ENCODE measurements at regions not wholly inside any gene's neighbourhood (a gene's known extent, or its start where the extent isn't known, plus 50 kb on each side); places are given as distances from the start of the nearest gene placed in this dataset.

DNA sequence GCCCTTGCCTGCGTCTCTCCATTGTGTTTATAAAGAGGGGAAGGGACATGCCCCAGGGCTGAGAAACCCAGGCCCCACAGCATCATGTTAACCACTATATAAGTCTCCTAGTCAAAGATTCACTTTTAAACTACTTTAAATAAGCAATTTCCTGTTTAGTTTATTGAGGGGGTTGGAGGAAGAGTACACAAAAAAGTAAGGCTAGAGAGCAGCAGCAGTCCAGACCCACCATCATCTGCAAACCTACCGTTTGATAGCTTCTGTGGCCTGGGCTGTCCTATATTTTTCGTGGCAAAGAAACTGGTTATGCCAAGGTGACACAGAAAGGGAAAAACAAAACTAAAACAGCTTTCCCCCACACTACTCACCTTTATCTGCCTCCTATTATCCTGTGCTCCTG lies 646.1 kb downstream of the IRS1 start (continued):
- TF ChIP-seq, protein P1, sequence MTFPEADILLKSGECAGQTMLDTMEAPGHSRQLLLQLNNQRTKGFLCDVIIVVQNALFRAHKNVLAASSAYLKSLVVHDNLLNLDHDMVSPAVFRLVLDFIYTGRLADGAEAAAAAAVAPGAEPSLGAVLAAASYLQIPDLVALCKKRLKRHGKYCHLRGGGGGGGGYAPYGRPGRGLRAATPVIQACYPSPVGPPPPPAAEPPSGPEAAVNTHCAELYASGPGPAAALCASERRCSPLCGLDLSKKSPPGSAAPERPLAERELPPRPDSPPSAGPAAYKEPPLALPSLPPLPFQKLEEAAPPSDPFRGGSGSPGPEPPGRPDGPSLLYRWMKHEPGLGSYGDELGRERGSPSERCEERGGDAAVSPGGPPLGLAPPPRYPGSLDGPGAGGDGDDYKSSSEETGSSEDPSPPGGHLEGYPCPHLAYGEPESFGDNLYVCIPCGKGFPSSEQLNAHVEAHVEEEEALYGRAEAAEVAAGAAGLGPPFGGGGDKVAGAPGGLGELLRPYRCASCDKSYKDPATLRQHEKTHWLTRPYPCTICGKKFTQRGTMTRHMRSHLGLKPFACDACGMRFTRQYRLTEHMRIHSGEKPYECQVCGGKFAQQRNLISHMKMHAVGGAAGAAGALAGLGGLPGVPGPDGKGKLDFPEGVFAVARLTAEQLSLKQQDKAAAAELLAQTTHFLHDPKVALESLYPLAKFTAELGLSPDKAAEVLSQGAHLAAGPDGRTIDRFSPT (tag by site-specific recombination; IDR thresholded peaks at IDR 0.05), result no peak
- TF ChIP-seq ZNF157 (tag by site-specific recombination; IDR thresholded peaks at IDR 0.05), result no peak
- TF ChIP-seq TCF7L2 (IDR thresholded peaks at IDR 0.05; ENCODE audit: borderline replicate concordance, low read depth, low read length), result no peak
- TF ChIP-seq ZNF48 (tag by site-specific recombination; IDR thresholded peaks at IDR 0.05), result no peak
- no peak for TF ChIP-seq ZNF677 (tag by site-specific recombination; IDR thresholded peaks at IDR 0.05)
- TF ChIP-seq ZNF214 (tag by site-specific recombination; IDR thresholded peaks at IDR 0.05; ENCODE audit: borderline replicate concordance), result no peak
- TF ChIP-seq ZNF121 (tag by site-specific recombination; IDR thresholded peaks at IDR 0.05), result no peak

DNA sequence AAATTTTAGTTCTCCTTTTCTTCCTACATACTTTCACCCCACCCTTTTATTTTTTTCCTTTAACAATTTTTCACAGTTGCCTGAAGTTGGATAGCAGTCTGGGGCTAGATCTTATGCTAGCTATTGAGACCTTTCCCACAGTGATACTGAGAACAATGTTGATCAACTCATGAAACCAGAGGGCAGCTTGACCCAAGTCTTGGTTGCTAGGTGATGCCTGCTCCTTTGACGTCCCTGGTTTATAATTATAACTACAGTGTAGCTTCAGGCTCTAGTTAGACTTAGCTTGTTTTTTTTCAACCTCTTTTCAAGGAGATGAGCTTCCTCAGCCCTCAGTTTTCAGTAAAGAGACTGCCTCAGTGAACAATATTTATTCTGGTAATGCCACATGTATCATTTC lies 648.5 kb downstream of the IRS1 start:
- H3K9me3 ChIP-seq (ENCODE audit: control insufficient read depth, insufficient read depth, low read depth, low read length), result no peaks in the 10 kb centered on the region
- no peak for TF ChIP-seq ZNF664 (tag by site-specific recombination; IDR thresholded peaks at IDR 0.05)
- H3K36me3 ChIP-seq (ENCODE audit: control insufficient read depth in 2 of 2, insufficient read depth in 1 of 2, low read length in 2 of 2), result no peaks in the 10 kb centered on the region
- ChIA-PET CTCF (interaction anchor here (1.1 kb wide), 1 partner anchor 98 kb away, joined by 4 read pairs; no protein-coding TSS in a partner anchor), POLR2A (no interaction called here)
- no peak overlapping the region for H3K27ac ChIP-seq (ENCODE audit: extremely low read depth, low read depth, low read length)
- no peaks in the 10 kb centered on the region for H3K4me1 ChIP-seq (ENCODE audit: control insufficient read depth, insufficient read depth, low read length)
- no peak overlapping the region for H3K4me3 ChIP-seq (ENCODE audit: low read depth, low read length)

DNA sequence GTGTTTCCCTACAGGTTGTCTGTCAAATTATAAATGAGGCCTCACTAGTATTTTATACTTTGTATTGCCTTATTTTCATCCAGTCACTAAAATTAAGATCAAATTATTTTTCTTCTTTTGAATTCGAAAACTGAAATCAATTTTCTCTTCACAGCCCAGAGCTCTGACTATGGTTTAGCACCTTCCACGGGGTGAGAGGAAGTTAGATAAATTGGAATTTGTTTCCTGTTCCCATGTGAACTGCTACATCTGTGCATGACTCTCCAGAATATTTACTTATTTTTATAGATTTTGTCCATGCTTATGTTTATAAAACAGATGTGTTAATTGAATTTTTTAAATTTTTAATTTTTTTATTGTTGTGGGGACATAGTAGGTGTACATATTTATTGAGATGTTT lies 656.5 kb downstream of the IRS1 start:
- H3K27ac ChIP-seq (ENCODE audit: extremely low read depth, low read depth, low read length), result no peak overlapping the region
- TF ChIP-seq ZNF175 (tag by site-specific recombination; IDR thresholded peaks at IDR 0.05), result no peak
- TF ChIP-seq ZNF223 (tag by site-specific recombination; IDR thresholded peaks at IDR 0.05), result no peak
- TF ChIP-seq, protein P2, sequence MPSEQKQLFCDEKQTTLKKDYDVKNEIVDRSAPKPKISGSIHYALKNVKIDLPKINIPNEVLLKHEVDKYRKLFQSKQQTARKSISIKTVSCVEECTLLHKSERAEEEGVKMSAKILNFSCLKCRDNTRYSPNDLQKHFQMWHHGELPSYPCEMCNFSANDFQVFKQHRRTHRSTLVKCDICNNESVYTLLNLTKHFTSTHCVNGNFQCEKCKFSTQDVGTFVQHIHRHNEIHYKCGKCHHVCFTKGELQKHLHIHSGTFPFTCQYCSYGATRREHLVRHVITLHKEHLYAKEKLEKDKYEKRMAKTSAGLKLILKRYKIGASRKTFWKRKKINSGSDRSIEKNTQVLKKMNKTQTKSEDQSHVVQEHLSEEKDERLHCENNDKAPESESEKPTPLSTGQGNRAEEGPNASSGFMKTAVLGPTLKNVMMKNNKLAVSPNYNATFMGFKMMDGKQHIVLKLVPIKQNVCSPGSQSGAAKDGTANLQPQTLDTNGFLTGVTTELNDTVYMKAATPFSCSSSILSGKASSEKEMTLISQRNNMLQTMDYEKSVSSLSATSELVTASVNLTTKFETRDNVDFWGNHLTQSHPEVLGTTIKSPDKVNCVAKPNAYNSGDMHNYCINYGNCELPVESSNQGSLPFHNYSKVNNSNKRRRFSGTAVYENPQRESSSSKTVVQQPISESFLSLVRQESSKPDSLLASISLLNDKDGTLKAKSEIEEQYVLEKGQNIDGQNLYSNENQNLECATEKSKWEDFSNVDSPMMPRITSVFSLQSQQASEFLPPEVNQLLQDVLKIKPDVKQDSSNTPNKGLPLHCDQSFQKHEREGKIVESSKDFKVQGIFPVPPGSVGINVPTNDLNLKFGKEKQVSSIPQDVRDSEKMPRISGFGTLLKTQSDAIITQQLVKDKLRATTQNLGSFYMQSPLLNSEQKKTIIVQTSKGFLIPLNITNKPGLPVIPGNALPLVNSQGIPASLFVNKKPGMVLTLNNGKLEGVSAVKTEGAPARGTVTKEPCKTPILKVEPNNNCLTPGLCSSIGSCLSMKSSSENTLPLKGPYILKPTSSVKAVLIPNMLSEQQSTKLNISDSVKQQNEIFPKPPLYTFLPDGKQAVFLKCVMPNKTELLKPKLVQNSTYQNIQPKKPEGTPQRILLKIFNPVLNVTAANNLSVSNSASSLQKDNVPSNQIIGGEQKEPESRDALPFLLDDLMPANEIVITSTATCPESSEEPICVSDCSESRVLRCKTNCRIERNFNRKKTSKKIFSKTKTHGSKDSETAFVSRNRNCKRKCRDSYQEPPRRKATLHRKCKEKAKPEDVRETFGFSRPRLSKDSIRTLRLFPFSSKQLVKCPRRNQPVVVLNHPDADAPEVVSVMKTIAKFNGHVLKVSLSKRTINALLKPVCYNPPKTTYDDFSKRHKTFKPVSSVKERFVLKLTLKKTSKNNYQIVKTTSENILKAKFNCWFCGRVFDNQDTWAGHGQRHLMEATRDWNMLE (tag by site-specific recombination; conservative IDR thresholded peaks at IDR 0.05; ENCODE audit: low read depth), result no peak
- CTCF ChIA-PET, result no interaction called here

DNA sequence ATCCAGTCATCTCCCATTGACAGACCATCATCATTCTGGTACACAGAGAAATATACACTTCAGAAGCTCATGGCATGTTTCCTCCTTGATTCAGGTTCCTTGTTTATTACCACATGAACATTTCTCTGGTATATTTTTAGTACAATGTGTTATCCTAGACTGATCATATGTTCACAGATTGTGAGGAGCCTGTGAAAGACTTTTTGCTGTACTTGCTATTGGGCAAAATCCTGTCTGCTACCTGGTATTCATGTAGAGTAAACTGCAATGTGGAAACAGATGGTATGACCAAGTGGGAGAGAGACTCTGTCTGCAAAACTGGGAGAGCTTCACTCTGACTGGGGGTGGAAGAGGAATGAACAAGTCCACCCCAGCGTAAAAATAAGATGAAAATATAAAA lies 657.2 kb downstream of the IRS1 start:
- TF ChIP-seq ZNF843 (tag by site-specific recombination; IDR thresholded peaks at IDR 0.05) (no peak), ZNF221 (tag by site-specific recombination; IDR thresholded peaks at IDR 0.05; ENCODE audit: borderline replicate concordance) (no peak), ZNF266 (tag by site-specific recombination; IDR thresholded peaks at IDR 0.05; ENCODE audit: low read depth) (no peak), BCL11A (tag by site-specific recombination; IDR thresholded peaks at IDR 0.05; ENCODE audit: low read depth) (no peak)
- TF ChIP-seq, protein P3, sequence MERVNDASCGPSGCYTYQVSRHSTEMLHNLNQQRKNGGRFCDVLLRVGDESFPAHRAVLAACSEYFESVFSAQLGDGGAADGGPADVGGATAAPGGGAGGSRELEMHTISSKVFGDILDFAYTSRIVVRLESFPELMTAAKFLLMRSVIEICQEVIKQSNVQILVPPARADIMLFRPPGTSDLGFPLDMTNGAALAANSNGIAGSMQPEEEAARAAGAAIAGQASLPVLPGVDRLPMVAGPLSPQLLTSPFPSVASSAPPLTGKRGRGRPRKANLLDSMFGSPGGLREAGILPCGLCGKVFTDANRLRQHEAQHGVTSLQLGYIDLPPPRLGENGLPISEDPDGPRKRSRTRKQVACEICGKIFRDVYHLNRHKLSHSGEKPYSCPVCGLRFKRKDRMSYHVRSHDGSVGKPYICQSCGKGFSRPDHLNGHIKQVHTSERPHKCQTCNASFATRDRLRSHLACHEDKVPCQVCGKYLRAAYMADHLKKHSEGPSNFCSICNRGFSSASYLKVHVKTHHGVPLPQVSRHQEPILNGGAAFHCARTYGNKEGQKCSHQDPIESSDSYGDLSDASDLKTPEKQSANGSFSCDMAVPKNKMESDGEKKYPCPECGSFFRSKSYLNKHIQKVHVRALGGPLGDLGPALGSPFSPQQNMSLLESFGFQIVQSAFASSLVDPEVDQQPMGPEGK (tag by site-specific recombination; IDR thresholded peaks at IDR 0.05), result no peak
- POLR2A ChIA-PET, result no interaction called here
- CTCF ChIA-PET, result interaction anchor here (1.4 kb wide), 1 partner anchor 74 kb away, joined by 7 read pairs; no protein-coding TSS in a partner anchor
- Histone ChIP-seq H3K27ac (ENCODE audit: extremely low read depth, low read depth, low read length) (no peak overlapping the region), H3K36me3 (ENCODE audit: control insufficient read depth in 2 of 2, insufficient read depth in 1 of 2, low read length in 2 of 2) (no peaks in the 10 kb centered on the region), H3K4me3 (ENCODE audit: low read depth, low read length) (no peak overlapping the region), H3K4me1 (ENCODE audit: control insufficient read depth, insufficient read depth, low read length) (no peaks in the 10 kb centered on the region), H3K9me3 (ENCODE audit: control insufficient read depth, insufficient read depth, low read depth, low read length) (no peaks in the 10 kb centered on the region)

More for the DNA sequence above, 656.5 kb downstream of the IRS1 start:
- Histone ChIP-seq H3K9me3 (ENCODE audit: control insufficient read depth, insufficient read depth, low read depth, low read length) (no peaks in the 10 kb centered on the region), H3K4me1 (ENCODE audit: control insufficient read depth, insufficient read depth, low read length) (no peaks in the 10 kb centered on the region), H3K36me3 (ENCODE audit: control insufficient read depth in 2 of 2, insufficient read depth in 1 of 2, low read length in 2 of 2) (no peaks in the 10 kb centered on the region), H3K4me3 (ENCODE audit: low read depth, low read length) (no peak overlapping the region)
- POLR2A ChIA-PET, result no interaction called here
